Cardiac muscle cell (in vitro differentiated cells and primary cell): ENCODE measurements at regions not wholly inside any gene's neighbourhood (a gene's known extent, or its start where the extent isn't known, plus 50 kb on each side); places are given as distances from the start of the nearest gene placed in this dataset.
A peak's percentile ranks its signal among the peaks of the same experiment; 100 is the strongest.

Experiments
- DNase-seq, 2 donors: peaks; one replicate each; pipeline versions ENCODE4 v3.0.0 to v3.0.0-alpha.2; 2010 to 2017; ENCODE audit warnings: low read depth in 1 of 2, low spot score in 1 of 2
- H3K27ac ChIP-seq: fragments of 200-600 bp; sonication (generic); 2 replicates; pipeline ENCODE4 v1.5.1; 2016
- H3K27me3 ChIP-seq: fragments of 200-600 bp; sonication (generic); 2 replicates; pipeline ENCODE4 v1.6.0; 2016; ENCODE audit warnings: control low read depth
- H3K36me3 ChIP-seq: fragments of 200-600 bp; sonication (generic); 2 replicates; pipeline ENCODE4 v1.5.1; 2016; ENCODE audit warnings: control low read depth
- H3K4me1 ChIP-seq: fragments of 200-600 bp; sonication (generic); 2 replicates; pipeline ENCODE4 v1.8.1; 2017; ENCODE audit warnings: low read depth, mild to moderate bottlenecking, mixed run types
- H3K4me3 ChIP-seq: fragments of 200-600 bp; sonication (generic); 2 replicates; pipeline ENCODE4 v1.5.1; 2016; ENCODE audit warnings: mild to moderate bottlenecking
- H3K9me3 ChIP-seq: fragments of 200-600 bp; sonication (generic); 2 replicates; pipeline ENCODE4 v1.5.1; 2017; ENCODE audit warnings: low read depth, mild to moderate bottlenecking, control low read depth
- TF ChIP-seq, protein P1 (sequence below): IDR thresholded peaks from 2 replicates; pipeline ENCODE4 v1.5.1; 2012; ENCODE audit warnings: low read depth, mild to moderate bottlenecking, low read length

DNA sequence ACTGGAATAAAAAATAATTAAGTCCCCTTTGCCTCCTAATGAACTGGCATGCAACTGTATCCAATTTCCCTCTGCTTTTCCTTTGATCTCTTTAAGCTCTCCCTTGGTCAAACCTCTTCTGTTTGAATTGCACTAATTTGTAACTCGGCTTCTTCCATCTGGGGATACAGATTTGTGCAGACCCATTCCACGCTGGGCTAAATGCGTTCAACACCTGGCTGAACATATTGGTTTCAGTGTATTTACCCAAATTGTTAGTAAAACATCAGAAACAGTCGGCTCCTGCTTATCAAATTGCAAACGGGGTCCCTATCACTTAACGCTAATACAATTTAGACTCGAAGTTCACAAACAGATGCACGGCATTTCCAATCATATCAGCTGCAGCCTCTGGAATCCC is 124.9 kb upstream of the TAPT1 start:
- Histone ChIP-seq H3K4me3 (no peak overlapping the region), H3K27ac (no peak overlapping the region), H3K36me3 (no peaks in the 10 kb centered on the region), H3K9me3 (no peaks in the 10 kb centered on the region), H3K27me3 (no peaks in the 10 kb centered on the region), H3K4me1 (no peaks in the 10 kb centered on the region)
- DNase-seq, result no peak
- TF ChIP-seq, protein P1, sequence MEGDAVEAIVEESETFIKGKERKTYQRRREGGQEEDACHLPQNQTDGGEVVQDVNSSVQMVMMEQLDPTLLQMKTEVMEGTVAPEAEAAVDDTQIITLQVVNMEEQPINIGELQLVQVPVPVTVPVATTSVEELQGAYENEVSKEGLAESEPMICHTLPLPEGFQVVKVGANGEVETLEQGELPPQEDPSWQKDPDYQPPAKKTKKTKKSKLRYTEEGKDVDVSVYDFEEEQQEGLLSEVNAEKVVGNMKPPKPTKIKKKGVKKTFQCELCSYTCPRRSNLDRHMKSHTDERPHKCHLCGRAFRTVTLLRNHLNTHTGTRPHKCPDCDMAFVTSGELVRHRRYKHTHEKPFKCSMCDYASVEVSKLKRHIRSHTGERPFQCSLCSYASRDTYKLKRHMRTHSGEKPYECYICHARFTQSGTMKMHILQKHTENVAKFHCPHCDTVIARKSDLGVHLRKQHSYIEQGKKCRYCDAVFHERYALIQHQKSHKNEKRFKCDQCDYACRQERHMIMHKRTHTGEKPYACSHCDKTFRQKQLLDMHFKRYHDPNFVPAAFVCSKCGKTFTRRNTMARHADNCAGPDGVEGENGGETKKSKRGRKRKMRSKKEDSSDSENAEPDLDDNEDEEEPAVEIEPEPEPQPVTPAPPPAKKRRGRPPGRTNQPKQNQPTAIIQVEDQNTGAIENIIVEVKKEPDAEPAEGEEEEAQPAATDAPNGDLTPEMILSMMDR, result no peak

DNA sequence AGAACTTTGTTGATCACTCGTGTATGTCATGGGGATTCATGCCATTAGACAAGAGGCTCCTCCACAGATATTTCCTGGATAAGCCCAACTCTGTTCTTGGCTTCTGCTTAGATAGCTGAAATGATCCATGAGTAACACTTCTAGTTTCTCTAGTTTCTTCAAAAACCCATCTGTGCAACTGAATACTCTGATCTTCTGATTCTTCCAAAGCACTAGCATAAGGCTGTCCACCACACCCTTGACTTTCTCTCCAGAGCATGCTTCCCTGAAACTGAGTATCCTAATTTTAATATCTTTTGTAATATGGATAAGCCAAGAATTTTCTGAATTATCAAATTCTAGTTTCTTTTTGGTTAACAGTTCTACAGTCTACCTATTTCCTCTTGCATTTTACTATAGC is 118.6 kb upstream of the TAPT1 start:
- no peaks in the 10 kb centered on the region for H3K27me3 ChIP-seq
- no peak overlapping the region for H3K4me3 ChIP-seq
- H3K9me3 ChIP-seq, result no peaks in the 10 kb centered on the region
- H3K27ac ChIP-seq, result no peak overlapping the region
- no peak for DNase-seq
- TF ChIP-seq, protein P1, result no peak
- no peaks in the 10 kb centered on the region for H3K4me1 ChIP-seq
- H3K36me3 ChIP-seq, result no peaks in the 10 kb centered on the region

DNA sequence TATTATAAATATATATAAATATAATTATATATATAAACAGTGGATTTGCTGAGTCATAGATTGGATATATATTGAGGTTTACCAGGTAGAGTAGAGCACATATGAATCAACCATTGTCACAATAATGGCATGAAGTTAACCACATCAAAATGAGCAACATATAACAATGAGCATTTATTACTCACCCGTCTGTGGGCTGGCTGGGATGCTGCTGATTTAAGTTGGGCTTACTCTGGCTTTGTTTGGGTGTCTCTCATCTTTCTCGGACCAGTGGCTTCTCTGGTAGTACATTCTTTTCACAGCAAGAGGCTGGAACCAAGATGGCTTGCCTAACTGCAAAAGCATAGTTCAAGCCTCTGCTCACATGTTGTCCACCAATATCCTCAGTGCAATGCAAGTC is 111.7 kb upstream of the TAPT1 start:
- Histone ChIP-seq H3K27me3 (no peaks in the 10 kb centered on the region), H3K36me3 (no peaks in the 10 kb centered on the region), H3K4me3 (no peak overlapping the region), H3K4me1 (no peaks in the 10 kb centered on the region), H3K27ac (no peak overlapping the region), H3K9me3 (no peaks in the 10 kb centered on the region)
- peak in 1 of 2 donors; percentile 1 for DNase-seq
- TF ChIP-seq, protein P1, result no peak

DNA sequence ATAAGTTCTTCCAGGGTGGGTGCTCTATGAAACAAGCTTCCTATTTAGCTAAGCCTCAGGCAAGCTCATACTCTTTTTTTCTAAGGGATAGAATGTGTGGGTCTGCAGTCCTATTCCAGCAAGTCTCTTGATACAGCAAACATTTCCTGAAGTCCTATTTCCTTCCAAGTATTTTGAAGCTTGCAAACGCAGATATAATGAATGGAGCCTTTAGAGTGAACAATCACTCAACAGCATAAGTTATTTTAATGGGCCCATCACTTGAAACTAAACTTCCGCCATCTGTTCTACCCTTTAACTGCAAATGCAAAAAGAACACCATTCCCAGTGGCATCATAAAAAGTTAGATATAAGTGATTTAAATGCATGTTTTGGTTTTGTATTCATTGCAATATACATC is 108.3 kb upstream of the TAPT1 start:
- Histone ChIP-seq H3K36me3 (no peaks in the 10 kb centered on the region), H3K9me3 (no peaks in the 10 kb centered on the region), H3K27me3 (no peaks in the 10 kb centered on the region), H3K4me3 (no peak overlapping the region), H3K27ac (no peak overlapping the region), H3K4me1 (no peaks in the 10 kb centered on the region)
- DNase-seq, result no peak
- TF ChIP-seq, protein P1, result no peak

DNA sequence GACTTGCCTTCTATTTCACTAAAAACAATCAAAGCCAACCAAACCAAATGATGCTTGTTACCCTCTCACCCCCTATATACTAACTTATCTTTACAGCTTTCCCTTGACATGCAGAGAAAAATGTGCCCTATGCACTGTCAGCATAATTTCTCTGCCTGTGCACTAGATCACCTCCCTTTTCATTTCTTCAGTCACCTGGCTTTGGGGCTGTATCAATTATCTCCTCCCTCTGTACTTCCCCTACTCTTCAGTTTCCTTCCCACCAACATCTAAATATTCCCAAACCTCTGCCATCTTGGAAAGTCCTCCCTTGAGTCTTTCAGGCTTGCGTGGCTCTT is 103.5 kb upstream of the TAPT1 start:
- Histone ChIP-seq H3K27me3 (no peaks in the 10 kb centered on the region), H3K36me3 (no peaks in the 10 kb centered on the region), H3K4me1 (no peaks in the 10 kb centered on the region), H3K27ac (no peak overlapping the region), H3K9me3 (no peaks in the 10 kb centered on the region), H3K4me3 (no peak overlapping the region)
- TF ChIP-seq, protein P1, result no peak
- no peak for DNase-seq
